ENCODE measurements at regions not wholly inside any gene's neighbourhood (a gene's known extent, or its start where the extent isn't known, plus 50 kb on each side); places are given as distances from the start of the nearest gene placed in this dataset.

- TF ChIP-seq, protein P1, sequence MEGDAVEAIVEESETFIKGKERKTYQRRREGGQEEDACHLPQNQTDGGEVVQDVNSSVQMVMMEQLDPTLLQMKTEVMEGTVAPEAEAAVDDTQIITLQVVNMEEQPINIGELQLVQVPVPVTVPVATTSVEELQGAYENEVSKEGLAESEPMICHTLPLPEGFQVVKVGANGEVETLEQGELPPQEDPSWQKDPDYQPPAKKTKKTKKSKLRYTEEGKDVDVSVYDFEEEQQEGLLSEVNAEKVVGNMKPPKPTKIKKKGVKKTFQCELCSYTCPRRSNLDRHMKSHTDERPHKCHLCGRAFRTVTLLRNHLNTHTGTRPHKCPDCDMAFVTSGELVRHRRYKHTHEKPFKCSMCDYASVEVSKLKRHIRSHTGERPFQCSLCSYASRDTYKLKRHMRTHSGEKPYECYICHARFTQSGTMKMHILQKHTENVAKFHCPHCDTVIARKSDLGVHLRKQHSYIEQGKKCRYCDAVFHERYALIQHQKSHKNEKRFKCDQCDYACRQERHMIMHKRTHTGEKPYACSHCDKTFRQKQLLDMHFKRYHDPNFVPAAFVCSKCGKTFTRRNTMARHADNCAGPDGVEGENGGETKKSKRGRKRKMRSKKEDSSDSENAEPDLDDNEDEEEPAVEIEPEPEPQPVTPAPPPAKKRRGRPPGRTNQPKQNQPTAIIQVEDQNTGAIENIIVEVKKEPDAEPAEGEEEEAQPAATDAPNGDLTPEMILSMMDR (IDR thresholded peaks at IDR 0.05), result no peak
- TF ChIP-seq POLR2A (IDR thresholded peaks at IDR 0.05), result no peak
- DNase-seq (ENCODE audit: low spot score in 2 of 2), result peak in 1 of 2 donors; percentile 37
- 38 to 42% methylated on average over 1 of the region's 1 CpG for WGBS, 2 donors
- intact Hi-C loops (cut with DNase I; ENCODE audit: low total_unique reads), result no loop called here
- no peak overlapping the region for H3K4me3 ChIP-seq (ENCODE audit: low read depth, poor library complexity, severe bottlenecking)
Measured at GRCh38 chr7:47702080-47702479, 120.2 kb upstream of the TNS3 start.

GRCh38 chr7:47698386-47698785 lies 116.5 kb upstream of the TNS3 start:
- intact Hi-C loops (cut with DNase I; ENCODE audit: low total_unique reads), result no loop called here
- TF ChIP-seq, protein P1 (IDR thresholded peaks at IDR 0.05), result no peak
- TF ChIP-seq POLR2A (IDR thresholded peaks at IDR 0.05), result no peak
- no peak for DNase-seq (ENCODE audit: low spot score in 2 of 2)

DNA sequence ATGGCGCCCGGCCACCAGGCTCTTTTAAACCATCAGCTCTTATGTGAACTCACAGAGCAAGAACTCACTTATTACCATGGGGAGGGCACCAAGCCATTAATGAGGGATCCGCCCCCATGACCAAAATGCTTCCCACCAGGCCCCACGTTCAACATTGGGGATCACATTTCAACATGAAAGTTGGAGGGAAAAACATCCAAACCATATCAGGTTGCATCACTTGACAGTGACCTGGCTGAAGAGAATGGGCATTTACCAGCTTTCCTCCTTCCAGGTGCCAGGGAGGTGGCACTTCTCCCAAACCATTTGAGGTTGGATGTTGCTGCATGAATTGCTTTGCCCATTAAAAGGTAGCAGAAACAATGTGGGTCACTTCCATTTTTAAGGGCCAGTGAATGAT lies 115.6 kb upstream of the TNS3 start:
- peak in 1 of 2 donors; percentile 56 for DNase-seq (ENCODE audit: low spot score in 2 of 2)
- intact Hi-C loops (cut with DNase I; ENCODE audit: low total_unique reads), result no loop called here
- TF ChIP-seq, protein P1 (IDR thresholded peaks at IDR 0.05), result no peak
- no peak for TF ChIP-seq POLR2A (IDR thresholded peaks at IDR 0.05)
- no peak overlapping the region for H3K4me3 ChIP-seq (ENCODE audit: low read depth, poor library complexity, severe bottlenecking)
- 80 to 87% methylated on average over 4 of the region's 4 CpGs for WGBS, 2 donors

More at GRCh38 chr7:47698386-47698785, 116.5 kb upstream of the TNS3 start:
- WGBS, 2 donors, result 67 to 73% methylated on average over 1 of the region's 1 CpG
- H3K4me3 ChIP-seq (ENCODE audit: low read depth, poor library complexity, severe bottlenecking), result no peak overlapping the region

- TF ChIP-seq POLR2A (IDR thresholded peaks at IDR 0.05), result no peak
- TF ChIP-seq, protein P1 (IDR thresholded peaks at IDR 0.05), result no peak
- intact Hi-C loops (cut with DNase I; ENCODE audit: low total_unique reads), result no loop called here
Measured at GRCh38 chr7:47696152-47696710, 114.3 kb upstream of the TNS3 start.

GRCh38 chr7:47693216-47693615 lies 111.3 kb upstream of the TNS3 start:
- DNase-seq (ENCODE audit: low spot score in 2 of 2), result no peak
- intact Hi-C loops (cut with DNase I; ENCODE audit: low total_unique reads), result no loop called here
- TF ChIP-seq, protein P1 (IDR thresholded peaks at IDR 0.05), result no peak
- TF ChIP-seq POLR2A (IDR thresholded peaks at IDR 0.05), result no peak
- WGBS, 2 donors, result 60 to 61% methylated on average over 4 of the region's 4 CpGs
- H3K4me3 ChIP-seq (ENCODE audit: low read depth, poor library complexity, severe bottlenecking), result no peak overlapping the region

More at GRCh38 chr7:47696152-47696710, 114.3 kb upstream of the TNS3 start:
- no peak for DNase-seq (ENCODE audit: low spot score in 2 of 2)
- H3K4me3 ChIP-seq (ENCODE audit: low read depth, poor library complexity, severe bottlenecking), result no peak overlapping the region
- WGBS, 2 donors, result 73 to 74% methylated on average over 7 of the region's 7 CpGs

DNA sequence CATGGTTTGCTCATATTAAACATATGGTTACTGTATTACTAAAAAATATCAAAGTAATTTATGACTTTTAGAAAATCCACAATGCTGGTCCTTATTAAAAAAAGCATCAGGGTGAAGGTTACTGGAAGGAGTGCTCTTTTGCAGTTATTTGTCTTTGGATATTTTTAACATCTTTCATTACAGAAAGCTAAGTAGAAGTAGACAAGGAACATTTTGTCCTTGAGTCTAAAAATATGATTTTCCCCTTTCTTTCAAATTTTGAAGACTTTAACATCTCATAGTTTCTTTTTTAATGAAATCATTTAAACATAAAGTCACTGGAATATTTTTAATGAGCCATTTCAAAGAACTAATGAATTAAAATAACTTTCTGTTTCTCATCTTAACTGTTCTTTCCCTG lies 110.1 kb upstream of the TNS3 start:
- no peak for DNase-seq (ENCODE audit: low spot score in 2 of 2)
- intact Hi-C loops (cut with DNase I; ENCODE audit: low total_unique reads), result no loop called here

More for the DNA sequence above, 110.1 kb upstream of the TNS3 start:
- TF ChIP-seq, protein P1 (IDR thresholded peaks at IDR 0.05), result no peak
- TF ChIP-seq POLR2A (IDR thresholded peaks at IDR 0.05), result no peak
- H3K4me3 ChIP-seq (ENCODE audit: low read depth, poor library complexity, severe bottlenecking), result no peak overlapping the region

Measured in lower leg skin (tissue), 4 donors.